Kidney (tissue), 13 donors: ENCODE measurements at regions not wholly inside any gene's neighbourhood (a gene's known extent, or its start where the extent isn't known, plus 50 kb on each side); places are given as distances from the start of the nearest gene placed in this dataset.

Experiments used
- DNase-seq, 5 donors: peaks; one replicate each; pipeline ENCODE4 v3.0.0-alpha.2; 2013 to 2020
- FAIRE-seq: peaks from 2 replicates; lab custom pipeline; 2012; peaks lifted over from hg19 to GRCh38; lab: Jason Lieb, UNC
- H3K27ac ChIP-seq, 2 donors: one replicate each; pipeline ENCODE4 v1.7.0; 2013; ENCODE audit warnings: low read depth in 2 of 2, low read length in 2 of 2, inconsistent platforms in 1 of 2
- H3K27me3 ChIP-seq: one replicate; pipeline ENCODE4 v1.7.1; 2013; ENCODE audit warnings: low read length, inconsistent platforms; ENCODE audit not compliant: control insufficient read depth, insufficient read depth
- H3K36me3 ChIP-seq, 3 donors: one replicate each; pipeline versions ENCODE4 v1.7.0 to v1.7.1; 2013; ENCODE audit warnings: low read length in 3 of 3, control low read depth in 1 of 3, inconsistent platforms in 1 of 3; ENCODE audit not compliant: insufficient read depth in 3 of 3, control insufficient read depth in 2 of 3
- H3K4me1 ChIP-seq, 3 donors: one replicate each; pipeline versions ENCODE4 v1.7.0 to v1.7.1; 2013; ENCODE audit warnings: low read length in 3 of 3, inconsistent platforms in 1 of 3, low read depth in 1 of 3; ENCODE audit not compliant: control insufficient read depth in 2 of 3, insufficient read depth in 2 of 3
- H3K4me3 ChIP-seq, 3 donors: one replicate each; pipeline versions ENCODE4 v1.7.0 to v1.8.1; 2013; ENCODE audit warnings: low read length in 3 of 3, control low read depth in 1 of 3, inconsistent platforms in 1 of 3
- H3K9ac ChIP-seq, 3 donors: one replicate each; pipeline versions ENCODE4 v1.7.0 to v1.7.1; 2013; ENCODE audit warnings: low read length in 3 of 3, control low read depth in 1 of 3, inconsistent platforms in 1 of 3
- H3K9me3 ChIP-seq, 3 donors: one replicate each; pipeline versions ENCODE4 v1.7.0 to v1.7.1; 2013; ENCODE audit warnings: low read length in 3 of 3, control low read depth in 1 of 3, inconsistent platforms in 1 of 3; ENCODE audit not compliant: control insufficient read depth in 2 of 3, insufficient read depth in 1 of 3
- CTCF ChIP-seq: IDR thresholded peaks from 3 replicates; pipeline ENCODE4 v1.5.1; 2012; ENCODE audit warnings: mild to moderate bottlenecking, moderate library complexity, borderline replicate concordance; ENCODE audit not compliant: insufficient read depth; ENCODE audit errors: extremely low read depth
- intact Hi-C: fragments of 100-400 bp; cut with DNase I; formaldehyde crosslinking; loops from one replicate; pipeline ENCODE4 v1.11.1; 2022
- donor health status: control.
- donor health status: control.
- donor health status: control.
- donor health status: control.
- donor health status: control.
- donor health status: DM: yes; HTN: yes; CAD: no.
- donor health status: Normal renal cell carcinoma (clear cell type).

- FAIRE-seq (peak; percentile 56), DNase-seq (peak in 2 of 5 donors; percentile 17 to 19)
- no peaks in the 10 kb centered on the region for H3K9me3 ChIP-seq
These were observed 117.2 kb downstream of the TEX13C start for GRCh38 chrX:125436855-125437254.

GRCh38 chrX:125439194-125439849 lies 119.7 kb downstream of the TEX13C start:
- no peaks in the 10 kb centered on the region for H3K4me1 ChIP-seq
- H3K27ac ChIP-seq: no peak overlapping the region
- TF ChIP-seq CTCF: no peak
- no peak overlapping the region for H3K9ac ChIP-seq
- H3K9me3 ChIP-seq: no peaks in the 10 kb centered on the region
- DNase-seq: no peak
- H3K36me3 ChIP-seq: no peaks in the 10 kb centered on the region
- no peaks in the 10 kb centered on the region for H3K27me3 ChIP-seq
- no peak overlapping the region for H3K4me3 ChIP-seq
- FAIRE-seq: no peak
- intact Hi-C loops: no loop called here

More at GRCh38 chrX:125436855-125437254, 117.2 kb downstream of the TEX13C start:
- intact Hi-C loops: no loop called here
- no peak overlapping the region for H3K9ac ChIP-seq
- TF ChIP-seq CTCF: no peak
- no peak overlapping the region for H3K27ac ChIP-seq
- H3K36me3 ChIP-seq: no peaks in the 10 kb centered on the region
- no peaks in the 10 kb centered on the region for H3K27me3 ChIP-seq
- H3K4me3 ChIP-seq: no peak overlapping the region
- H3K4me1 ChIP-seq: no peaks in the 10 kb centered on the region

- no peak for FAIRE-seq
- TF ChIP-seq CTCF: no peak
- intact Hi-C loops: no loop called here
- Histone ChIP-seq H3K27ac (no peak overlapping the region), H3K36me3 (no peaks in the 10 kb centered on the region), H3K9ac (no peak overlapping the region), H3K4me1 (no peaks in the 10 kb centered on the region), H3K4me3 (no peak overlapping the region), H3K9me3 (no peaks in the 10 kb centered on the region), H3K27me3 (no peaks in the 10 kb centered on the region)
- DNase-seq: no peak
These were observed 125.0 kb downstream of the TEX13C start for GRCh38 chrX:125444659-125445058.

GRCh38 chrX:125475482-125475881 lies 155.8 kb downstream of the TEX13C start:
- intact Hi-C loops: no loop called here

More at GRCh38 chrX:125475482-125475881, 155.8 kb downstream of the TEX13C start:
- TF ChIP-seq CTCF: no peak
- H3K36me3 ChIP-seq: no peaks in the 10 kb centered on the region
- no peak overlapping the region for H3K4me3 ChIP-seq
- DNase-seq (no peak), FAIRE-seq (peak; percentile 86)
- H3K4me1 ChIP-seq: no peaks in the 10 kb centered on the region
- no peaks in the 10 kb centered on the region for H3K27me3 ChIP-seq
- no peak overlapping the region for H3K27ac ChIP-seq
- no peaks in the 10 kb centered on the region for H3K9me3 ChIP-seq
- no peak overlapping the region for H3K9ac ChIP-seq
